Epithelial cell of proximal tubule (primary cell): ENCODE measurements at regions not wholly inside any gene's neighbourhood (a gene's known extent, or its start where the extent isn't known, plus 50 kb on each side); places are given as distances from the start of the nearest gene placed in this dataset.

ENCODE experiments used
- DNase-seq: peaks from one replicate; pipeline ENCODE4 v3.0.0-alpha.2; 2011; ENCODE audit warnings: low read depth
- H3K4me3 ChIP-seq: 2 replicates; pipeline ENCODE4 v1.5.1; 2011; ENCODE audit warnings: low read depth, mild to moderate bottlenecking, low read length
- CTCF ChIP-seq: conservative IDR thresholded peaks from 2 replicates; pipeline ENCODE4 v1.5.1; 2012; ENCODE audit warnings: low read depth, mild to moderate bottlenecking, low read length

GRCh38 chr4:1490654-1491327 lies 84.5 kb upstream of the NKX1-1 start:
- no peak overlapping the region for H3K4me3 ChIP-seq
- TF ChIP-seq CTCF, result no peak
- no peak for DNase-seq

- no peak for TF ChIP-seq CTCF
- no peak for DNase-seq
These were observed 83.9 kb upstream of the NKX1-1 start for GRCh38 chr4:1490011-1490653.

DNA sequence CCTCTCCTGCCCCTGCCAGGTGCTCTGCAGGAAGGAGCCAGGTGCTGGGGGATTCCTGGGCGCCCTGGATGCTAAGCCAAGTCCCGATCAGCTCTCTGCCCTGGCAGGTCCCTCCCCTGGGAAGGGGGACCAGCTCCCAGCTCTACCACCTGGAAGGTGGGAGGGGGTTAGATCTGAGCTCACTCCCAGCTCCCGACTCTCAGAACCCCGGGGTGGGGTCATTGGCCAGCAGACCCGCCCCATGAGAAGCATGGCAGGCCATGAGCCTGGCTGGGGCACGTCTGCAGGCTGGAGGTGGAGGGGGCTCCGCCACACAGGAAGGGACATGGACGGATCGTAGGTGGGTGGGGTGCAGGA lies 83.4 kb upstream of the NKX1-1 start:
- no peak for DNase-seq
- TF ChIP-seq CTCF, result no peak
- no peak overlapping the region for H3K4me3 ChIP-seq

More at GRCh38 chr4:1490011-1490653, 83.9 kb upstream of the NKX1-1 start:
- H3K4me3 ChIP-seq, result no peak overlapping the region

GRCh38 chr4:1488831-1489638 lies 82.8 kb upstream of the NKX1-1 start:
- no peak for TF ChIP-seq CTCF
- no peak overlapping the region for H3K4me3 ChIP-seq
- no peak for DNase-seq

- no peak overlapping the region for H3K4me3 ChIP-seq
- DNase-seq, result no peak
- no peak for TF ChIP-seq CTCF
These were observed 82.1 kb upstream of the NKX1-1 start for GRCh38 chr4:1488357-1488756.

GRCh38 chr4:1487761-1488160 lies 81.5 kb upstream of the NKX1-1 start:
- DNase-seq, result no peak
- H3K4me3 ChIP-seq, result no peak overlapping the region
- TF ChIP-seq CTCF, result no peak
